Fibroblast of lung (primary cell): ENCODE measurements at regions not wholly inside any gene's neighbourhood (a gene's known extent, or its start where the extent isn't known, plus 50 kb on each side); places are given as distances from the start of the nearest gene placed in this dataset.

Experiments
- DNase-seq, 2 donors: peaks; one replicate each; pipeline versions ENCODE4 v3.0.0 to v3.0.0-alpha.2; 2010; ENCODE audit warnings: low read depth in 2 of 2
- H2AFZ ChIP-seq: 2 replicates; pipeline ENCODE4 v1.5.1; 2012; ENCODE audit warnings: low read length, control low read depth, inconsistent platforms
- H3K27ac ChIP-seq: 2 replicates; pipeline ENCODE4 v1.5.1; 2011; ENCODE audit warnings: low read length, control low read depth; ENCODE audit not compliant: insufficient read depth
- H3K27me3 ChIP-seq: 2 replicates; pipeline ENCODE4 v1.5.1; 2011; ENCODE audit warnings: mild to moderate bottlenecking, low read length; ENCODE audit not compliant: control insufficient read depth, insufficient read depth
- H3K36me3 ChIP-seq: 2 replicates; pipeline ENCODE4 v1.5.1; 2011; ENCODE audit warnings: low read length; ENCODE audit not compliant: control insufficient read depth, insufficient read depth
- H3K4me1 ChIP-seq: 2 replicates; pipeline ENCODE4 v1.5.1; 2011; ENCODE audit warnings: low read length; ENCODE audit not compliant: control insufficient read depth, insufficient read depth; ENCODE audit errors: extremely low read depth
- H3K4me2 ChIP-seq: 2 replicates; pipeline ENCODE4 v1.5.1; 2011; ENCODE audit warnings: low read length, control low read depth; ENCODE audit not compliant: insufficient read depth; ENCODE audit errors: extremely low read depth
- H3K4me3 ChIP-seq, 4 experiments: fragments of 200-600 bp in 1 of 4; sonication (generic) in 1 of 4; replicated peaks in 1 of 4; 2 replicates each; pipeline ENCODE4 v1.5.1; 2011 to 2016; ENCODE audit warnings: low read length in 4 of 4, low read depth in 3 of 4, mild to moderate bottlenecking in 3 of 4, control low read depth in 2 of 4, inconsistent platforms in 1 of 4, mixed read lengths in 1 of 4; ENCODE audit not compliant: insufficient read depth in 1 of 4; ENCODE audit errors: control extremely low read depth in 1 of 4
- H3K79me2 ChIP-seq: 2 replicates; pipeline ENCODE4 v1.5.1; 2012; ENCODE audit warnings: mild to moderate bottlenecking, low read length, inconsistent platforms; ENCODE audit not compliant: control insufficient read depth, insufficient read depth
- H3K9ac ChIP-seq: 2 replicates; pipeline ENCODE4 v1.5.1; 2011; ENCODE audit warnings: mild to moderate bottlenecking, low read length, control low read depth; ENCODE audit not compliant: insufficient read depth
- H3K9me3 ChIP-seq: 2 replicates; pipeline ENCODE4 v1.5.1; 2012; ENCODE audit warnings: low read depth, low read length; ENCODE audit not compliant: control insufficient read depth, insufficient read depth
- H4K20me1 ChIP-seq: 2 replicates; pipeline ENCODE4 v1.5.1; 2011; ENCODE audit warnings: low read length; ENCODE audit not compliant: control insufficient read depth, insufficient read depth; ENCODE audit errors: extremely low read depth
- EZH2 ChIP-seq: IDR thresholded peaks from 2 replicates; pipeline ENCODE4 v1.5.1; 2012; ENCODE audit warnings: low read length, control low read depth, mild to moderate bottlenecking; ENCODE audit errors: missing control alignments
- TF ChIP-seq, protein P1 (sequence below), 2 donors: IDR thresholded peaks in 1 of 2; conservative IDR thresholded peaks in 1 of 2; 1 replicate in 1 of 2; 2 replicates in 1 of 2; pipeline ENCODE4 v1.5.1; 2011 to 2012; ENCODE audit warnings: low read length in 2 of 2, control low read depth in 1 of 2, inconsistent platforms in 1 of 2, low read depth in 1 of 2, mild to moderate bottlenecking in 1 of 2

GRCh38 chr18:37634516-37634915 is 68.9 kb upstream of the CELF4 start:
- no peak overlapping the region for H3K9ac ChIP-seq
- no peak overlapping the region for H3K4me3 ChIP-seq
- TF ChIP-seq EZH2: no peak
- TF ChIP-seq, protein P1, sequence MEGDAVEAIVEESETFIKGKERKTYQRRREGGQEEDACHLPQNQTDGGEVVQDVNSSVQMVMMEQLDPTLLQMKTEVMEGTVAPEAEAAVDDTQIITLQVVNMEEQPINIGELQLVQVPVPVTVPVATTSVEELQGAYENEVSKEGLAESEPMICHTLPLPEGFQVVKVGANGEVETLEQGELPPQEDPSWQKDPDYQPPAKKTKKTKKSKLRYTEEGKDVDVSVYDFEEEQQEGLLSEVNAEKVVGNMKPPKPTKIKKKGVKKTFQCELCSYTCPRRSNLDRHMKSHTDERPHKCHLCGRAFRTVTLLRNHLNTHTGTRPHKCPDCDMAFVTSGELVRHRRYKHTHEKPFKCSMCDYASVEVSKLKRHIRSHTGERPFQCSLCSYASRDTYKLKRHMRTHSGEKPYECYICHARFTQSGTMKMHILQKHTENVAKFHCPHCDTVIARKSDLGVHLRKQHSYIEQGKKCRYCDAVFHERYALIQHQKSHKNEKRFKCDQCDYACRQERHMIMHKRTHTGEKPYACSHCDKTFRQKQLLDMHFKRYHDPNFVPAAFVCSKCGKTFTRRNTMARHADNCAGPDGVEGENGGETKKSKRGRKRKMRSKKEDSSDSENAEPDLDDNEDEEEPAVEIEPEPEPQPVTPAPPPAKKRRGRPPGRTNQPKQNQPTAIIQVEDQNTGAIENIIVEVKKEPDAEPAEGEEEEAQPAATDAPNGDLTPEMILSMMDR (conservative IDR thresholded peaks at IDR 0.05 in 1 of 2, IDR thresholded peaks at IDR 0.05 in 1 of 2; ENCODE audit: low read depth in 1 of 2, low read length in 2 of 2): no peak
- H3K27ac ChIP-seq: no peak overlapping the region
- DNase-seq: no peak
- no peaks in the 10 kb centered on the region for H3K27me3 ChIP-seq
- no peak overlapping the region for H2AFZ ChIP-seq
- H4K20me1 ChIP-seq: no peaks in the 10 kb centered on the region
- no peaks in the 10 kb centered on the region for H3K79me2 ChIP-seq
- no peaks in the 10 kb centered on the region for H3K36me3 ChIP-seq
- H3K9me3 ChIP-seq: no peaks in the 10 kb centered on the region
- H3K4me1 ChIP-seq: no peaks in the 10 kb centered on the region
- no peak overlapping the region for H3K4me2 ChIP-seq

- H4K20me1 ChIP-seq: no peaks in the 10 kb centered on the region
- H3K27me3 ChIP-seq: no peaks in the 10 kb centered on the region
- no peak for TF ChIP-seq EZH2
- TF ChIP-seq, protein P1 (conservative IDR thresholded peaks at IDR 0.05 in 1 of 2, IDR thresholded peaks at IDR 0.05 in 1 of 2; ENCODE audit: low read depth in 1 of 2, low read length in 2 of 2): no peak
- H3K36me3 ChIP-seq: no peaks in the 10 kb centered on the region
- no peaks in the 10 kb centered on the region for H3K9me3 ChIP-seq
- no peak overlapping the region for H3K27ac ChIP-seq
- no peaks in the 10 kb centered on the region for H3K79me2 ChIP-seq
- H2AFZ ChIP-seq: no peak overlapping the region
- H3K4me1 ChIP-seq: no peaks in the 10 kb centered on the region
- DNase-seq: no peak
- H3K4me3 ChIP-seq: no peak overlapping the region
- no peak overlapping the region for H3K4me2 ChIP-seq
- H3K9ac ChIP-seq: no peak overlapping the region
Observed at GRCh38 chr18:37631422-37631821, 65.8 kb upstream of the CELF4 start.

DNA sequence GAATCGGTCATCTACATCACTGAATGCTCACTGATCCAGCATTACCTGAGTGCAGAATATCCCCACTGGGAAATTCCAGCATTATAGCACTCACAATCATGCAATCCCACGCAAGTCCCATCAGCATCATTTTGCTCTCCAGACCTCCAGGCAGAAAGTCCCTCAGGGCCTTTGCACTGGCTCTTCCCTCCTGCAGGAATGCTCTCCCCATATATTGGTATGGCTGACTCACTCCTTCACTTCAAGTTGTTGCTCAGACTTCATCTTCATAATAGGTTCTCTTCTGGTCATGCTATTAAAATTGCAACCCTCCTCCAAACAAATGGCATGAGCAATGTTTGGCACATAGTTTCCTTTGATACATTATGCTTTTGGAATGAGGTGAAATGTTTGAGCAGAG is 64.7 kb upstream of the CELF4 start:
- H3K79me2 ChIP-seq: no peaks in the 10 kb centered on the region
- H3K4me3 ChIP-seq: no peak overlapping the region
- no peaks in the 10 kb centered on the region for H3K27me3 ChIP-seq
- no peak overlapping the region for H2AFZ ChIP-seq
- no peak for TF ChIP-seq EZH2
- TF ChIP-seq, protein P1 (conservative IDR thresholded peaks at IDR 0.05 in 1 of 2, IDR thresholded peaks at IDR 0.05 in 1 of 2; ENCODE audit: low read depth in 1 of 2, low read length in 2 of 2): no peak
- no peaks in the 10 kb centered on the region for H3K9me3 ChIP-seq
- H4K20me1 ChIP-seq: no peaks in the 10 kb centered on the region
- H3K36me3 ChIP-seq: no peaks in the 10 kb centered on the region
- no peak overlapping the region for H3K4me2 ChIP-seq
- no peak overlapping the region for H3K27ac ChIP-seq
- no peak overlapping the region for H3K9ac ChIP-seq
- DNase-seq: no peak
- H3K4me1 ChIP-seq: no peaks in the 10 kb centered on the region
